PC-9 (cell line): ENCODE measurements at regions not wholly inside any gene's neighbourhood (a gene's known extent, or its start where the extent isn't known, plus 50 kb on each side); places are given as distances from the start of the nearest gene placed in this dataset.

Source experiments
- CTCF ChIP-seq: fragments of 200-600 bp; sonication (generic); conservative IDR thresholded peaks from 2 replicates; pipeline ENCODE4 v1.6.1; 2017; ENCODE audit warnings: mixed run types, antibody characterized with exemption, mild to moderate bottlenecking, moderate library complexity
- EZH2 ChIP-seq: fragments of 200-600 bp; sonication (generic); IDR thresholded peaks from 2 replicates; pipeline ENCODE4 v1.8.0; 2017; ENCODE audit warnings: antibody characterized with exemption, low read depth

DNA sequence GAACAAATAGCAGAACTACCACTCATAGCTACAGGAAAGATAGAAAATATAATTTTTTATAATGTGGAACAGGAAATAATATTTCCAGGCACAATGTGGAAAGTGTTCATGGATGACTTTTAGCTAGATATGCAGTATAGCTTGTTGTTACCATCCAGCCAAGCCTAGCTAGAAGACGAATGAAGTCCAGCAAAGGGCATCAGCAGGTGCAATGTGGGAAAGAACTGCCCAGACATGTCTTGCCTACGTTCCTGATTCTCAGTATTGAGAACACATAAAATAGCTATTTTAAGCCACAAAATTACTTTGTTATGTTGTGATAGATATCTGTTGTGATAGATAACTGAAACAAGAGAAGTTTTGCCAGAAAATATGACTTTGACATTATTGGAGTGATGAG is 1690.0 kb upstream of the LRRTM3 start:
- TF ChIP-seq CTCF: no peak
- TF ChIP-seq EZH2: no peak
